Left ventricle myocardium superior (tissue), 1 donor: ENCODE measurements at regions not wholly inside any gene's neighbourhood (a gene's known extent, or its start where the extent isn't known, plus 50 kb on each side); places are given as distances from the start of the nearest gene placed in this dataset.

ENCODE experiments used
- ATAC-seq: fragments of 200-7000 bp; cut with Tn5 transposase; one replicate; pipeline ENCODE4 v1.9.1; 2020; ENCODE audit warnings: mild to moderate bottlenecking, moderate library complexity
- DNase-seq: peaks from one replicate; pipeline ENCODE4 v3.0.0-alpha.2; 2020
- intact Hi-C: fragments of 100-400 bp; cut with micrococcal nuclease; formaldehyde crosslinking; loops from one replicate; pipeline ENCODE4 v1.11.0; 2022
- donor health status: DM: no; HTN: yes; CAD: no; lungs with severe emphysema.

GRCh38 chr15:73001840-73002239, 50.4 kb upstream of the NEO1 start:
- no peak for ATAC-seq
- intact Hi-C loops, result no loop called here
- DNase-seq, result no peak

- intact Hi-C loops, result no loop called here
- DNase-seq (no peak), ATAC-seq (no peak)
These were observed 52.0 kb upstream of the NEO1 start for GRCh38 chr15:73000293-73000692.

GRCh38 chr15:72999586-72999985, 52.7 kb upstream of the NEO1 start:
- DNase-seq, result no peak
- intact Hi-C loops, result no loop called here
- no peak for ATAC-seq

GRCh38 chr15:72998681-72999466, 53.4 kb upstream of the NEO1 start:
- intact Hi-C loops, result no loop called here
- DNase-seq (no peak), ATAC-seq (no peak)

GRCh38 chr15:72998226-72998625, 54.0 kb upstream of the NEO1 start:
- DNase-seq (no peak), ATAC-seq (no peak)
- intact Hi-C loops, result no loop called here

- no peak for DNase-seq
- ATAC-seq, result no peak
- intact Hi-C loops, result no loop called here
These were observed 56.4 kb upstream of the NEO1 start for GRCh38 chr15:72995849-72996248.

GRCh38 chr15:72994534-72995177, 57.6 kb upstream of the NEO1 start:
- ATAC-seq (no peak), DNase-seq (no peak)
- intact Hi-C loops, result no loop called here

- DNase-seq (no peak), ATAC-seq (peak; percentile 76)
- intact Hi-C loops, result no loop called here
These were observed 59.4 kb upstream of the NEO1 start for GRCh38 chr15:72992841-72993252.

GRCh38 chr15:72991026-72991425, 61.2 kb upstream of the NEO1 start:
- no peak for DNase-seq

GRCh38 chr15:72983801-72984545, 68.3 kb upstream of the NEO1 start:
- no peak for ATAC-seq
- DNase-seq, result no peak
- intact Hi-C loops, result no loop called here

More at GRCh38 chr15:72991026-72991425, 61.2 kb upstream of the NEO1 start:
- intact Hi-C loops, result no loop called here
- no peak for ATAC-seq

GRCh38 chr15:72982714-72983113, 69.5 kb upstream of the NEO1 start:
- no peak for DNase-seq
- intact Hi-C loops, result no loop called here
- no peak for ATAC-seq

- intact Hi-C loops, result no loop called here
- DNase-seq (no peak), ATAC-seq (no peak)
These were observed 71.6 kb upstream of the NEO1 start for GRCh38 chr15:72980661-72981060.

GRCh38 chr15:72979791-72980190, 72.5 kb upstream of the NEO1 start:
- ATAC-seq, result no peak
- intact Hi-C loops, result no loop called here
- DNase-seq, result no peak

- no peak for ATAC-seq
- intact Hi-C loops, result no loop called here
- no peak for DNase-seq
These were observed 73.0 kb upstream of the NEO1 start for GRCh38 chr15:72979308-72979707.

GRCh38 chr15:72978223-72978622, 74.0 kb upstream of the NEO1 start:
- DNase-seq (no peak), ATAC-seq (no peak)
- intact Hi-C loops, result no loop called here

GRCh38 chr15:72972362-72972761, 79.9 kb upstream of the NEO1 start:
- intact Hi-C loops, result no loop called here
- DNase-seq, result no peak
- no peak for ATAC-seq

- no peak for DNase-seq
- intact Hi-C loops, result no loop called here
- ATAC-seq, result no peak
These were observed 80.5 kb upstream of the NEO1 start for GRCh38 chr15:72971766-72972165.

GRCh38 chr15:72970933-72971760, 81.1 kb upstream of the NEO1 start:
- DNase-seq (no peak), ATAC-seq (peak; percentile 42)
- intact Hi-C loops, result no loop called here

GRCh38 chr15:72968531-72968922, 83.7 kb upstream of the NEO1 start:
- ATAC-seq (no peak), DNase-seq (peak; percentile 35)
- intact Hi-C loops, result no loop called here
